ENCODE measurements at regions not wholly inside any gene's neighbourhood (a gene's known extent, or its start where the extent isn't known, plus 50 kb on each side); places are given as distances from the start of the nearest gene placed in this dataset.
A peak's percentile ranks its signal among the peaks of the same experiment; 100 is the strongest.

- Histone ChIP-seq H3K4me1 (replicated peaks in 1 of 4; ENCODE audit: control insufficient read depth in 3 of 4, insufficient read depth in 4 of 4, low read length in 3 of 4) (no peaks in the 10 kb centered on the region), H4K20me1 (replicated peaks in 1 of 2; ENCODE audit: control insufficient read depth in 1 of 2, insufficient read depth in 2 of 2, low read length in 2 of 2) (no peaks in the 10 kb centered on the region), H3K27ac (ENCODE audit: low read depth, low read length) (no peak overlapping the region), H4K8ac (ENCODE audit: extremely low read depth, insufficient read depth, low read length) (no peak overlapping the region; the same call in 1 of the 2 replicates), H3K27me3 (replicated peaks in 1 of 4; ENCODE audit: control insufficient read depth in 3 of 4, extremely low read depth in 1 of 4, insufficient read depth in 3 of 4, low read length in 3 of 4) (no peaks in the 10 kb centered on the region), H2BK120ac (replicated peaks; ENCODE audit: low read depth, low read length) (no peak overlapping the region), H3K9ac (replicated peaks in 1 of 4; ENCODE audit: extremely low read depth in 1 of 4, low read depth in 3 of 4, low read length in 3 of 4) (no peak overlapping the region), H3K4me2 (ENCODE audit: insufficient read depth in 1 of 2, low read depth in 2 of 2, low read length in 2 of 2) (no peak overlapping the region), H4K91ac (replicated peaks; ENCODE audit: insufficient read length, low read length) (no peak overlapping the region), H3K9me3 (ENCODE audit: insufficient read depth in 2 of 2, low read depth in 1 of 2, low read length in 1 of 2) (0 out of 4 replicates have a peak, but pooled peaks cover 0 to 2% of the 10 kb centered on the region in 2 experiments), H2BK15ac (ENCODE audit: low read length) (no peak overlapping the region), H3K79me2 (ENCODE audit: control insufficient read depth in 1 of 2, insufficient read depth in 2 of 2, low read length in 2 of 2) (no peaks in the 10 kb centered on the region), H2AFZ (ENCODE audit: low read length) (peak overlapping the region; percentile 46; the same call in 1 of the 2 replicates), H3K56ac (replicated peaks; ENCODE audit: insufficient read length, low read depth, low read length) (no peak overlapping the region), H3K14ac (ENCODE audit: insufficient read length) (no peak overlapping the region), H3K4ac (replicated peaks; ENCODE audit: insufficient read length, low read depth, low read length) (no peak overlapping the region), H3K18ac (ENCODE audit: extremely low read depth, low read length) (no peak overlapping the region), H3K79me1 (ENCODE audit: low read depth, low read length) (no peaks in the 10 kb centered on the region), H3K4me3 (ENCODE audit: extremely low read depth in 1 of 4, insufficient read depth in 2 of 4, low read depth in 3 of 4, low read length in 4 of 4) (no peak overlapping the region), H2BK20ac (ENCODE audit: low read length) (no peak overlapping the region), H2BK5ac (ENCODE audit: low read depth, low read length) (no peak overlapping the region), H3K23ac (ENCODE audit: insufficient read length) (no peak overlapping the region), H3K23me2 (ENCODE audit: low read depth, low read length) (no peaks in the 10 kb centered on the region), H2BK12ac (ENCODE audit: low read depth, low read length) (no peak overlapping the region), H4K5ac (ENCODE audit: insufficient read length, low read depth, low read length) (no peak overlapping the region), H2AK5ac (ENCODE audit: low read depth, low read length) (no peak overlapping the region), H3K36me3 (ENCODE audit: control insufficient read depth in 2 of 4, insufficient read depth in 4 of 4, low read length in 3 of 4) (no peaks in the 10 kb centered on the region)
- FAIRE-seq (no peak), DNase-seq (ENCODE audit: low read depth in 1 of 2, low spot score in 2 of 2) (no peak)
- 96% methylated on average over 15 of the region's 15 CpGs; no CpG with 5 or more reads in 1 of the 2 experiments for WGBS, 2 experiments (ENCODE audit: extremely low coverage in 1 of 2, insufficient coverage in 1 of 2, insufficient read length in 1 of 2, insufficient replicate concordance in 2 of 2, low coverage in 1 of 2, low lambda C conversion rate in 2 of 2, missing lambda C conversion rate in 1 of 2)
- TF ChIP-seq RNF2 (IDR thresholded peaks at IDR 0.05; ENCODE audit: borderline replicate concordance, low read depth, low read length, missing control alignments, poor library complexity, severe bottlenecking) (no peak), SIRT6 (IDR thresholded peaks at IDR 0.05; ENCODE audit: low read length) (no peak), TAF7 (optimal IDR thresholded peaks at IDR 0.05; ENCODE audit: borderline replicate concordance, low read depth, low read length) (no peak), SUZ12 (IDR thresholded peaks at IDR 0.05; ENCODE audit: low read length) (no peak), BCL11A (IDR thresholded peaks at IDR 0.05; ENCODE audit: low read depth in 2 of 2, low read length in 2 of 2) (no peak), RAD21 (IDR thresholded peaks at IDR 0.05 in 1 of 2, conservative IDR thresholded peaks at IDR 0.05 in 1 of 2; ENCODE audit: low read depth in 2 of 2, low read length in 2 of 2) (no peak)
- ChIA-PET CTCF (ENCODE audit: partially characterized antibody) (interaction anchor here (1.0 to 1.9 kb wide), 5 partner anchors 10 to 373 kb away, joined by 3 to 6 read pairs (median 4); no protein-coding TSS in a partner anchor), POLR2A (ENCODE audit: partially characterized antibody) (interaction anchor here (0.6 to 1.9 kb wide), 2 partner anchors 366 to 1966 kb away, joined by 3 to 5 read pairs; partner anchors contain the start of gene GADD45G)
Measured at GRCh38 chr9:89970701-89971100, 365.9 kb downstream of the GADD45G start.

All from H1 (cell line).